ENCODE measurements at regions not wholly inside any gene's neighbourhood (a gene's known extent, or its start where the extent isn't known, plus 50 kb on each side); places are given as distances from the start of the nearest gene placed in this dataset.

DNA sequence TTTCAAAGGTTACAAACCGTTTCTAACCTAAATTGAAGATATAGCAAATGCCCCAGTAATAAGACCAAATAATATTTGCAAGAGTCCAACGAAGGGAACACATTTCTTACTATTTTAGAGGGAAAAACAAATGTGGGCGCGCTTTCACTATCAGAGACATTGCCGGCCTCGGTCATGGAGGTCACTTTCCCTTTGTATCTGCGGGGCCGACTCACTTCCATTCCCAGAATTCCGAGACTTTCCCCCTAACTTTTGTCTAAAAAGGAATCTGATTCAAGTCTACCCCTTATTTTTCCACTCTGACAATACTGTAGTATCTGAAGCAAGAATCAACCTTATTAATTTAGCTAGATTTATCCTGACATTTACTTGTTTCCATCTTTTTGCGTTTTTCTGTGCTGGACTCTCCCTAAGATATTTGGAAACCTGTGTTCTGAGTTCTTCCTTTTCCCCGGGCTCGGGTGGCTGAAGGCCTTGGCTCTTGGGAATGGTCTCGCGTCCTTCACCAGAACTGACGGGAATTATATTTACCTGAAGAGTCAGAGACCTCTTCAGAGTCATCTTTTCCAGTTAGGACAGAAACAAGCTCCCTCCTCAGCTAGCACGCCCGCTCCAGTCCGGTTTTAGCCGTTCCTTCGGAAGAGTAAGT, 71.8 kb upstream of the ZNF184 start:
- TF ChIP-seq, protein P1, sequence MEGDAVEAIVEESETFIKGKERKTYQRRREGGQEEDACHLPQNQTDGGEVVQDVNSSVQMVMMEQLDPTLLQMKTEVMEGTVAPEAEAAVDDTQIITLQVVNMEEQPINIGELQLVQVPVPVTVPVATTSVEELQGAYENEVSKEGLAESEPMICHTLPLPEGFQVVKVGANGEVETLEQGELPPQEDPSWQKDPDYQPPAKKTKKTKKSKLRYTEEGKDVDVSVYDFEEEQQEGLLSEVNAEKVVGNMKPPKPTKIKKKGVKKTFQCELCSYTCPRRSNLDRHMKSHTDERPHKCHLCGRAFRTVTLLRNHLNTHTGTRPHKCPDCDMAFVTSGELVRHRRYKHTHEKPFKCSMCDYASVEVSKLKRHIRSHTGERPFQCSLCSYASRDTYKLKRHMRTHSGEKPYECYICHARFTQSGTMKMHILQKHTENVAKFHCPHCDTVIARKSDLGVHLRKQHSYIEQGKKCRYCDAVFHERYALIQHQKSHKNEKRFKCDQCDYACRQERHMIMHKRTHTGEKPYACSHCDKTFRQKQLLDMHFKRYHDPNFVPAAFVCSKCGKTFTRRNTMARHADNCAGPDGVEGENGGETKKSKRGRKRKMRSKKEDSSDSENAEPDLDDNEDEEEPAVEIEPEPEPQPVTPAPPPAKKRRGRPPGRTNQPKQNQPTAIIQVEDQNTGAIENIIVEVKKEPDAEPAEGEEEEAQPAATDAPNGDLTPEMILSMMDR (IDR thresholded peaks at IDR 0.05; ENCODE audit: insufficient read depth, low read depth, low read length): no peak
- TF ChIP-seq EZH2 (IDR thresholded peaks at IDR 0.05; ENCODE audit: insufficient read depth, low read length): no peak

Measured in astrocyte (in vitro differentiated cells and primary cell).